H9 (cell line): ENCODE measurements at regions not wholly inside any gene's neighbourhood (a gene's known extent, or its start where the extent isn't known, plus 50 kb on each side); places are given as distances from the start of the nearest gene placed in this dataset.

Experiments used
- DNase-seq: peaks from one replicate; pipeline ENCODE4 v3.0.0-alpha.2; 2017
- H2AFZ ChIP-seq: one replicate; pipeline ENCODE4 v1.6.1; 2013; ENCODE audit warnings: mild to moderate bottlenecking, low read length, control low read depth, moderate library complexity
- H2AK5ac ChIP-seq: 2 replicates; pipeline ENCODE4 v1.6.1; 2013; ENCODE audit warnings: low read length, control low read depth, mixed read lengths; ENCODE audit not compliant: insufficient read length
- H2BK120ac ChIP-seq: one replicate; pipeline ENCODE4 v1.6.1; 2013; ENCODE audit warnings: low read depth, mild to moderate bottlenecking, low read length, control low read depth, inconsistent platforms; ENCODE audit not compliant: poor library complexity, severe bottlenecking
- H2BK12ac ChIP-seq: 2 replicates; pipeline ENCODE4 v1.6.1; 2013; ENCODE audit warnings: low read length, control low read depth, mixed read lengths, low read depth; ENCODE audit not compliant: insufficient read length
- H2BK15ac ChIP-seq: 2 replicates; pipeline ENCODE4 v1.6.1; 2013; ENCODE audit warnings: low read depth, low read length, control low read depth
- H2BK20ac ChIP-seq: one replicate; pipeline ENCODE4 v1.6.1; 2013; ENCODE audit warnings: low read depth, mild to moderate bottlenecking, low read length, control low read depth, inconsistent platforms; ENCODE audit not compliant: poor library complexity, severe bottlenecking
- H2BK5ac ChIP-seq: 2 replicates; pipeline ENCODE4 v1.6.1; 2013; ENCODE audit warnings: low read length, control low read depth, mixed read lengths; ENCODE audit not compliant: insufficient read length
- H3K14ac ChIP-seq: 2 replicates; pipeline ENCODE4 v1.6.1; 2013; ENCODE audit warnings: low read length, control low read depth; ENCODE audit not compliant: insufficient read depth
- H3K18ac ChIP-seq: 2 replicates; pipeline ENCODE4 v1.6.1; 2013; ENCODE audit warnings: low read depth, mild to moderate bottlenecking, mixed read lengths, low read length, control low read depth; ENCODE audit not compliant: insufficient read length
- H3K23ac ChIP-seq: 2 replicates; pipeline ENCODE4 v1.6.1; 2013; ENCODE audit warnings: low read length, control low read depth, mixed read lengths, low read depth; ENCODE audit not compliant: insufficient read length
- H3K23me2 ChIP-seq: 2 replicates; pipeline ENCODE4 v1.6.1; 2013; ENCODE audit warnings: low read depth, mild to moderate bottlenecking, mixed read lengths, low read length, control low read depth; ENCODE audit not compliant: insufficient read length, poor library complexity, severe bottlenecking
- H3K27ac ChIP-seq: 2 replicates; pipeline ENCODE4 v1.5.1; 2013; ENCODE audit warnings: low read length, control low read depth, mixed read lengths, low read depth; ENCODE audit not compliant: insufficient read length
- H3K27me3 ChIP-seq: 2 replicates; pipeline ENCODE4 v1.6.1; 2013; ENCODE audit warnings: low read length, control low read depth, inconsistent platforms; ENCODE audit not compliant: insufficient read depth
- H3K4ac ChIP-seq: 2 replicates; pipeline ENCODE4 v1.6.1; 2013; ENCODE audit warnings: low read depth, mild to moderate bottlenecking, control low read depth, inconsistent platforms, low read length, moderate library complexity
- H3K4me1 ChIP-seq: 2 replicates; pipeline ENCODE4 v1.6.1; 2013; ENCODE audit warnings: low read length, control low read depth, inconsistent platforms; ENCODE audit not compliant: insufficient read depth
- H3K4me2 ChIP-seq: 2 replicates; pipeline ENCODE4 v1.6.1; 2013; ENCODE audit warnings: low read length, control low read depth, mixed read lengths; ENCODE audit not compliant: insufficient read length, insufficient read depth
- H3K56ac ChIP-seq: 2 replicates; pipeline ENCODE4 v1.6.1; 2013; ENCODE audit warnings: low read depth, mild to moderate bottlenecking, mixed read lengths, low read length, control low read depth; ENCODE audit not compliant: insufficient read length
- H3K79me1 ChIP-seq: 2 replicates; pipeline ENCODE4 v1.6.1; 2013; ENCODE audit warnings: low read depth, mild to moderate bottlenecking, moderate library complexity, low read length, control low read depth, inconsistent platforms; ENCODE audit not compliant: insufficient read depth, poor library complexity, severe bottlenecking
- H3K79me2 ChIP-seq: 2 replicates; pipeline ENCODE4 v1.6.1; 2013; ENCODE audit warnings: low read length, control low read depth, inconsistent platforms; ENCODE audit not compliant: insufficient read depth
- H3K9ac ChIP-seq: 2 replicates; pipeline ENCODE4 v1.6.1; 2013; ENCODE audit warnings: low read length, control low read depth, mixed read lengths; ENCODE audit not compliant: insufficient read length; ENCODE audit errors: extremely low read depth
- H3K9me3 ChIP-seq: one replicate; pipeline ENCODE4 v1.6.1; 2013; ENCODE audit warnings: low read depth, low read length, inconsistent platforms; ENCODE audit not compliant: control insufficient read depth
- H3T11ph ChIP-seq: one replicate; pipeline ENCODE4 v1.6.1; 2013; ENCODE audit warnings: mild to moderate bottlenecking, low read length, control low read depth, inconsistent platforms
- H4K20me1 ChIP-seq: one replicate; pipeline ENCODE4 v1.6.1; 2013; ENCODE audit not compliant: control insufficient read depth, insufficient read length, insufficient read depth
- H4K5ac ChIP-seq: 2 replicates; pipeline ENCODE4 v1.6.1; 2013; ENCODE audit warnings: low read depth, mild to moderate bottlenecking, mixed read lengths, low read length, control low read depth; ENCODE audit not compliant: insufficient read length
- H4K8ac ChIP-seq: replicated peaks from 2 replicates; pipeline ENCODE4 v1.6.1; 2013; ENCODE audit warnings: low read length, control low read depth, mixed read lengths, low read depth; ENCODE audit not compliant: insufficient read length
- H4K91ac ChIP-seq: 2 replicates; pipeline ENCODE4 v1.6.1; 2013; ENCODE audit warnings: low read depth, mild to moderate bottlenecking, moderate library complexity, mixed read lengths, low read length, control low read depth; ENCODE audit not compliant: insufficient read length
- H3K27ac Mint-ChIP-seq, 3 experiments: 2 replicates in 2 of 3; 3 replicates in 1 of 3; pipeline ENCODE4 v1.8.0; 2020 to 2021; ENCODE audit warnings: mixed read lengths in 3 of 3, mild to moderate bottlenecking in 1 of 3, moderate library complexity in 1 of 3
- H3K27me3 Mint-ChIP-seq: 2 replicates; pipeline ENCODE4 v1.8.0; 2021; ENCODE audit warnings: low read depth, mild to moderate bottlenecking, moderate library complexity, mixed read lengths
- H3K36me3 Mint-ChIP-seq, 3 experiments: 2 replicates in 2 of 3; 3 replicates in 1 of 3; pipeline ENCODE4 v1.8.0; 2020 to 2021; ENCODE audit warnings: low read depth in 3 of 3, mixed read lengths in 3 of 3; ENCODE audit not compliant: insufficient read depth in 1 of 3
- H3K4me1 Mint-ChIP-seq, 2 experiments: 2 replicates each; pipeline ENCODE4 v1.8.0; 2020; ENCODE audit warnings: mixed read lengths in 2 of 2
- H3K4me3 Mint-ChIP-seq, 2 experiments: 2 replicates in 1 of 2; 3 replicates in 1 of 2; pipeline ENCODE4 v1.8.0; 2020 to 2021; ENCODE audit warnings: mild to moderate bottlenecking in 2 of 2, mixed read lengths in 2 of 2, moderate library complexity in 1 of 2
- H3K9me3 Mint-ChIP-seq, 2 experiments: 2 replicates in 1 of 2; 3 replicates in 1 of 2; pipeline ENCODE4 v1.8.0; 2020; ENCODE audit warnings: mild to moderate bottlenecking in 2 of 2, mixed read lengths in 2 of 2, moderate library complexity in 1 of 2
- WGBS: extraction: QIAGEN DNeasy Blood & Tissue Kit; methylation state at CpG from one replicate; pipeline ENCODE4 v1.1.7; 2013; ENCODE audit warnings: missing lambda C conversion rate, low lambda C conversion rate, mixed read lengths; ENCODE audit not compliant: insufficient read length; ENCODE audit errors: extremely low coverage; 5-methylcytosine and 5-hydroxymethylcytosine counted together
- TF ChIP-seq, protein P1 (sequence below): fragments of 200-600 bp; sonication (generic); conservative IDR thresholded peaks from 3 replicates; pipeline ENCODE4 v1.8.0; 2021; ENCODE audit warnings: antibody characterized with exemption, mild to moderate bottlenecking

DNA sequence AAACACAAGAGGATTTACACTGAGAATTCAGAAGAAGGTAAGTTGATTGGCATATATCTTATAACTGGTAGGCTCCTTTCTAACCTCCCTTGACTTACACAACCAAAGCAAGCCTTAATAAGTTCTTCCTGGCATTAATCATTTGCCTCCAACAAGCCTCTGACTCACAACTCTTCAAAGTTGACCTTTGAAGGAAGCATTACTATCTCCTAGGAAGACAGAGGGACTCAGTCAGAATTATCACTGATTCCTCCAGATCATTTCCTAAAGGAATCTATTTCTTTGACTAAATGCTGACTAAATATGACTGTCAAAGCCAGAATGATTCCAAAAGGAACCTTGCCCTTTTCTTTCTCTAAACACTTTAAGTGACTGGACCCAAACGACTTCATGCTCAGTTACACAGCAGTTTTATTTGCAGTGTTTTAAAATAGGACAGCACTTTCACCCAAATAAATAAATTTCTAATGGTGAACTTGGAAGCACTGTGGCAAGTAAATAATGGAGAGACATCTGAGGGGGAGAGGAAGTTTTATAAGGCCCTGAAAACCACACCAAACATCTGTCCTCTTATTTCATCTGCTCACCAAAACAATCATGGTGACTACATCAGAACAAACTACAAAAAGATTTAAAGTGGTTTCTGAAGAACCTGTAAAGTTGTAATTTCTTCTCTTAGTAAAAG, 128.2 kb downstream of the KLHL28 start:
- Histone ChIP-seq H2BK15ac (no peak overlapping the region), H4K5ac (no peak overlapping the region), H3K9me3 (no peaks in the 10 kb centered on the region), H4K20me1 (no peaks in the 10 kb centered on the region), H3T11ph (peak overlapping the region; percentile 10), H4K91ac (no peak overlapping the region), H2BK20ac (no peak overlapping the region), H2BK12ac (no peak overlapping the region), H3K23ac (no peak overlapping the region), H3K23me2 (no peaks in the 10 kb centered on the region), H3K79me2 (no peaks in the 10 kb centered on the region), H2BK120ac (no peak overlapping the region), H3K27ac (no peak overlapping the region), H2AFZ (no peak overlapping the region), H3K18ac (no peak overlapping the region), H3K14ac (no peak overlapping the region), H3K4ac (no peak overlapping the region), H3K79me1 (no peaks in the 10 kb centered on the region), H2BK5ac (no peak overlapping the region), H3K56ac (no peak overlapping the region), H3K9ac (no peak overlapping the region), H4K8ac (no peak overlapping the region), H3K4me1 (no peaks in the 10 kb centered on the region), H3K4me2 (no peak overlapping the region), H2AK5ac (no peak overlapping the region), H3K27me3 (no peaks in the 10 kb centered on the region)
- TF ChIP-seq, protein P1, sequence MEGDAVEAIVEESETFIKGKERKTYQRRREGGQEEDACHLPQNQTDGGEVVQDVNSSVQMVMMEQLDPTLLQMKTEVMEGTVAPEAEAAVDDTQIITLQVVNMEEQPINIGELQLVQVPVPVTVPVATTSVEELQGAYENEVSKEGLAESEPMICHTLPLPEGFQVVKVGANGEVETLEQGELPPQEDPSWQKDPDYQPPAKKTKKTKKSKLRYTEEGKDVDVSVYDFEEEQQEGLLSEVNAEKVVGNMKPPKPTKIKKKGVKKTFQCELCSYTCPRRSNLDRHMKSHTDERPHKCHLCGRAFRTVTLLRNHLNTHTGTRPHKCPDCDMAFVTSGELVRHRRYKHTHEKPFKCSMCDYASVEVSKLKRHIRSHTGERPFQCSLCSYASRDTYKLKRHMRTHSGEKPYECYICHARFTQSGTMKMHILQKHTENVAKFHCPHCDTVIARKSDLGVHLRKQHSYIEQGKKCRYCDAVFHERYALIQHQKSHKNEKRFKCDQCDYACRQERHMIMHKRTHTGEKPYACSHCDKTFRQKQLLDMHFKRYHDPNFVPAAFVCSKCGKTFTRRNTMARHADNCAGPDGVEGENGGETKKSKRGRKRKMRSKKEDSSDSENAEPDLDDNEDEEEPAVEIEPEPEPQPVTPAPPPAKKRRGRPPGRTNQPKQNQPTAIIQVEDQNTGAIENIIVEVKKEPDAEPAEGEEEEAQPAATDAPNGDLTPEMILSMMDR: no peak
- Mint-ChIP-seq H3K27ac (no peak overlapping the region), H3K27me3 (no peaks in the 10 kb centered on the region), H3K9me3 (no peaks in the 10 kb centered on the region; a peak in 1 of 5 replicates), H3K4me3 (no peak overlapping the region), H3K36me3 (no peaks in the 10 kb centered on the region), H3K4me1 (no peaks in the 10 kb centered on the region)
- DNase-seq: no peak
- no CpG with 5 or more reads among the region's 1 CpG for WGBS
